ENCODE measurements at regions not wholly inside any gene's neighbourhood (a gene's known extent, or its start where the extent isn't known, plus 50 kb on each side); places are given as distances from the start of the nearest gene placed in this dataset.

DNA sequence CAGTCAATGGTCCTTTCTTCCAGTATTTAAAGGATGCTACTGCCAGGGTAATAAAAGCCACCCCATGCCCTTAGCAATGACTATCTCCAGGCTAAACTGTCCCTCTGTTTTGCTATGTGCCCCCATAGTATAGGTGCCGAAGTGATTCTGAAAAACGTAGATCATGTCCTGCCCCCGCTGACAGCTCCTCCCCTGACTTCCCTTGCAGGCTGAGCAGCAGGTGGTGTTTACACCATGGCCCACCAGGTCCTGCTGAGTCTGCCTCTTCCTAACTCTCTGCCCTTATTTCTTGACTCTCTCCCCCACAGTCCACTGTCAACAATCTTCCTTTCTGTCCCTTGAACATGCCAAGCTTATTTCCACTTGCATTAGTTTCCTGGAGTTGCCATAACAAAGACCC, 352.5 kb upstream of the TSHZ2 start:
- intact Hi-C loops (cut with DNase I, micrococcal nuclease), result no loop called here
- DNase-seq, result no peak
- no peak for ATAC-seq

DNA sequence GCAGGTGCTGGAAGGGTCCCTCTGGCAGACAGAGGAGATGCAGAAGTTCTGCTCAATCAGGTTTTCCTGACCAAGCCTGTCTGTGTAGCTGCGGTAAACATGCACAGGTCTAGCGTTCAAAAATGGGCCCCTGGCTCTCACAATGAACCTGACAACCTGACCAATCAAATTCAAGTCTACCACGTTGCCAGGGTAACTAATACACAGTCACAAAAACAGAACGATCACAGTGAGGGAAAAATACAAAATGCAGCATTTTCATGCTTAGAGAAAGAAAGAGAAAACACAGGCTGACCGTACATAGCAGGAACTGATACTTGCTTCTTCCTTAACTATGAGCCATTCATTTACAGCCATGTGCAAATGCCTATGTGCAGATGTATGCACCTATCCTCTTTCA, 353.1 kb upstream of the TSHZ2 start:
- DNase-seq, result no peak
- intact Hi-C loops (cut with DNase I, micrococcal nuclease), result no loop called here
- ATAC-seq, result no peak

DNA sequence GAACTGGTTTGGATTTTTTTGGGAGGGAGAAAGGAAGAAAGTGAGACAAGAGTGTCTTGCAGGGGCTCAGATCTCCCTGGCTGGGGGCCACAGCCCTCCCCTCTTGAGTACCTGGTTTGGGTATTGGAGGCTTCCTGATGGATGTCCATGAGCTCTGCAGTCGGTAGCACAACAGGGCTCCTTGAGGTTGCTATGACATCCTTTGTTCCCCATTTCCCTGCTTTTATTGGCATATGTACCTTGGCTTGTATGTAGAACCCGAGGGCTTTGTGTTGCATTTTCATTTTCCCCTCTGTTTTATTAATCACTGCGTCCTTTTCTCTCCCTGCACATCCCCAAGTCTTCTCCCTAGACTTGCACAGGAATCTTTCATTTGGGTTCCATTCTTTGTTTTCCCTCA, 355.5 kb upstream of the TSHZ2 start:
- DNase-seq (no peak), ATAC-seq (no peak)
- intact Hi-C loops (cut with DNase I, micrococcal nuclease), result no loop called here

DNA sequence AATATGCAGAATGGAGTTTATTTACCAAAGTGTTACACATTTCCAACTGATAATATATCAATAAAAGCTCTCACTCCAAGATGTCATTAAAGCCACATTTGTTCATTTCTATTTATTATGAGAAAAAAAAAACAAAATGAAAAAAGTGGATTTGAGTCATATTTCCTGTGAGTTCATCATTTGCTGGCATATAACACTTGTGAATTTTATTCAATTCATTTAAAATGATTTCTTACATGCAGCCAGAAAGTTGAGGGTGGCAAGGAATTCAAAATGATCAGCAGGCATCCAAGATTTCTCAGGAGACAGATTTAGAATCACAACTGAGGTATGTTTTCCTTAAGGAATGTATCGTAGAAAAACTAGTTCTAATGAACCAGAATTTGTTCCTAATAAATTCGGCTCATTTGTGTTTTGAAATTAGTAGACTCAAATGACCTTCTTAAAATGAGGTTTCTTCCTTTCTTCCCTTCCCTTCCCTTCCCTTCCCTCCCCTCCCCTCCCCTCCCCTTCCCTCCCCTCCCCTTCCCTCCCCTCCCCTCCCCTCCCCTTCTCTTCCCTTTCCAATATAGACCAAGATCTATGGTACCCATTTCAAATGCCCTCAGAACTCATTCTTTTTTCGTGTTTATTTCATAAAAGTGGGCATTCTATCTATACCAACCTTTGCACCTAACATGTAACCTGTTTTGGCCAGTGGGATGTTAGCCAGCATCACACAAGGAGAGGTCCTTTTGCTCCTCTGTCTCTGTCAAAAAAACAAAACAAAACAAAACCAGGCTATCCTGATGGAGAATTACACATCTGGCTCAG, 357.9 kb upstream of the TSHZ2 start:
- intact Hi-C loops (cut with DNase I, micrococcal nuclease), result no loop called here
- ATAC-seq (no peak), DNase-seq (no peak)

DNA sequence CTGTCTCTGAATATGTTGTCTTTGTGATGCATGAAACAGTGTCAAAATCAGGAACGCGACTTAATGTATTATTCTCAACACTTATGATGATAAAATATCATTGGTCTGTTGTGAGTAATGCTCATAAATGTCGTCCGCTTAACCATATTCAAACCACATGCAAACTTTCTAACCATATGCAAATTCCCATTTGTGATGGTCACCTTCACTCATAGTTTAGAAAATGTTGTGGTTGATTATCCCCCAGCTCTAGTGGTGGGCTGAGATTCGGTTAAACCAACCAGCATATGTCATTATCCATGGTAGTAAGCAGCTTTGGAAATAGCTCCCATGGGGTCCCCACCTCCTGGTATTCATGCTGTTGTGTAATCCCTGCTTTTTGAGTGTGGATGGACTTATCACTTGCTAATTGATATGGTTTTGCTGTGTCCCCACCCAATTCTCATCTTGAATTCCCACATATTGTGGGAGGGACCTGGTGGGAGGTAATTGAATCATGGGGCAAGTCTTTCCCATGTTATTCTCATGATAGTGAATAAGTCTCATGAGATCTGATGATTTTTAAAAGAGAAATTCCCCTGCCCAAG, 360.0 kb upstream of the TSHZ2 start:
- intact Hi-C loops (cut with DNase I, micrococcal nuclease), result no loop called here
- ATAC-seq, result no peak
- no peak for DNase-seq

DNA sequence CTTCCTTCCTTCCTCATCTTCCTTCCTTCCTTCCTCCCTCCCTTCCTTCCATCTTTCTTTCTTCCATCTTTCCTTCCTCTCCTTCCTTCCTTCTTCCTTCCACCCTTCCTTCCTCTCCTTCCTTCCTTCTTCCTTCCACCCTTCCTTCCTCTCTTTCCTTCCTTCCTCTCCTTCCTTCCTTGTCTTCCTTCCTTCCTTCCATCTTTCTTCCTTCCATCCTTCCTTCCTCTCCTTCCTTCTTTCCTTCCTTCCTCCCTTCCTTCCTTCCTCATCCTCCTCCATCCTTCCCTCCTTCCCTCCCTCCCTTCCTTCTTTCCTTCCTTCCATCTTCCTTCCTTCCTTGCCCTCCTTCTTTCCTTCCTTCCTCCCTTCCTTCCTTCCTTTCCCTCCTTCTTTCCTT, 361.4 kb upstream of the TSHZ2 start:
- intact Hi-C loops (cut with DNase I, micrococcal nuclease), result no loop called here
- no peak for DNase-seq
- no peak for ATAC-seq

DNA sequence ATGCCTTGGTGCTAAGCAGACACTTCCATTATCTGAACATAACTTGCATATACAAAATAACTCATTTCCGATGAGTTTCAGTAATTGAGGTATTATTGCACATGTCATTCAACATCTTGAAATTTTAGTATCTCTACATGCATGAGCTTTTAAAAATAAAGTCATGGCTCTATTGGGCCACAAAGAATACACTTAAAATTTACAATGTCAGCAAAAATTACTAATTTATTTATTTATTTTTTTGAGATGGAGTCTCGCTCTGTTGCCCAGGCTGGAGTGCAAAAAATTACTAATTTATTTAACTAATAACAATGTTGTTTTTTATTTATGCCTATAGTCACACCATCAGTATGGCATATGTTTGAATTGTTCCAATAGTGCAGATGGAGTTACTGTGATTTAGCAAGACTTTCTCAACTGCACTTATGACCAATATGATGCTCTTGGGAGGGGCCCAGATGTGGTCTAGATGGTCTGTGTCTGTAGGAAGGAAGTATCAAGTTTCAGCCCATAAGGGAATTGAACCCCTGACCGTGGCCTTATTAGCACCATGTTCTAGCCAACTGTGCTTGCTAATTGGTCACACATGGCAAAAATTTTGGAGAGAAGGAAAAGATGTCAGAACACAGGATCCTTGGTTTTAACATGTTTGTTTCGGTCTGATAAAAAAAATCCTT, 370.7 kb upstream of the TSHZ2 start:
- ATAC-seq, result no peak
- intact Hi-C loops (cut with DNase I, micrococcal nuclease), result no loop called here

DNA sequence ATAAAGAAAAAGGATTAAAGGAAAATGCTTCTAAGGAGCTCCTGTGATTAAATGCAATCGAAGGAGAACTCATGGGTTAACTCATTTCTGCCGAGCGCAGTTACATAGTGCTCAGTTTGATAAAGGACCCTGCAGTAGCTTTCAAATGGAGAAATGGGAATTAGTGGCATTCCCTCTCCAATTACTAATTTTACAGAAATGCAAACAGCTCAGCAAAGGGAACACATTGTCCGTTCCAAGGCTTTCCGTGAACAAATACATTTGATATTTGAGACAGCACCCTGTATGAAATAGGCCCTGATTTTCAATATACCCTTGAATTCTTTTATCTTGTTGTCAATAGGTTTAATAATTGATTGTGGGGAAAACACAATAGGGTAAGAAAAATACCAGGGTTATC, 375.9 kb upstream of the TSHZ2 start:
- intact Hi-C loops (cut with DNase I, micrococcal nuclease), result no loop called here
- DNase-seq (no peak), ATAC-seq (no peak)

More for the DNA sequence above, 370.7 kb upstream of the TSHZ2 start:
- no peak for DNase-seq

DNA sequence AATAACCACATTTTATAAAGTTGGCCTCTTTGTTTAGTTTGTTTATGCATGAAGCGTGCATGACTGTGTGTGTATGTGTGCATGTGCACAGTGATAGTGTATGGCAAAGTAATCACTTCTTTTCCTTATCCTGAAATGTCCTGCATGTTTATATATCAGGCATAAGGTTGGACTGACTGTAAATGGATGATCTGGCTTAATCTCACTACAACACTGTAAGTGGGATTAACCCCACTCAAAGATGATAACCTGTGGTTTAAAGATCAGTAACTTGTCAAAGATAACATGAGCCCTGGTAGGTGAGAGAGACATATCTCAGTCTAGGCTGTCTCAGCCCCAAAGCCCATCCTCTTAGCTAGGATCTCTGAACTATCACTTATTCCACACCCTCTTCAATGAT, 376.6 kb upstream of the TSHZ2 start:
- intact Hi-C loops (cut with DNase I, micrococcal nuclease), result no loop called here
- no peak for ATAC-seq
- no peak for DNase-seq

DNA sequence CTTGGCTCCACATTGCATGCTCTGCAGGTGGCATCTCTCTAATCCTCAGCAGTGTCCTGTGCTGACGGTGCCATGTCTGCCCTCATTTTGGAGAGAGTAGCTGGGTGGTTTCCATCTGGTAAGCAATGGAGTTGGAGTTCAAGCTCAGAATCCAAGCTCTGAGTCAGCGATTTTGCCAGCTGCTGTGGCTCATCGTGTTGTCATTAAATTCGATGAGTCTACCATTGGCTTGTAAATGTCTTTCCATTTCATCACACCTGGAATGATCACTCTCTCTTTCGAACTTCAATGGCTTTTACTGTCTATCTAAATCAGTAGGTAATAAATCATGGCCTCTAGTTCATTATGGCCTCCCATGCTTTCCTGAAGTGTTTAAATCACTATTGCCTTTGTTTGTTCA, 378.5 kb upstream of the TSHZ2 start:
- ATAC-seq (no peak), DNase-seq (no peak)
- intact Hi-C loops (cut with DNase I, micrococcal nuclease), result no loop called here

DNA sequence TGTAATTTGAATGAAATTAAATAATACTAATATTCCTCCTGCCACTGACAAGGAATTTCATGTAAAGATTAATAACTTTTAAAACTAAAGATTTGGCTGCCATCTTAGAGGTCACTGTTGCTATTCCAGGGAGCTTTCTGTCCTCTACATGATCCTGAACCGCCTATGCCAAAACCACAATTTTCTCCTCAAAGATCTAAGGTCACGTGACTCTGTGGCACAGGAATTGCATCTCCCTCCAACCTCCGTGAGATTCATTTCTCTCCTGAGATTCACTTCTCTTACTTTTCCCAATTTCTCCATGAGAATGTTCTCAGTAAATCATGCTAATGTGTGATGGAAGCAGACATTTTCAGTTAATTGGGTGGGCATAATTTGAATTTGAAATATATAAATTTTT, 379.6 kb upstream of the TSHZ2 start:
- no peak for ATAC-seq
- no peak for DNase-seq
- intact Hi-C loops (cut with DNase I, micrococcal nuclease), result no loop called here

DNA sequence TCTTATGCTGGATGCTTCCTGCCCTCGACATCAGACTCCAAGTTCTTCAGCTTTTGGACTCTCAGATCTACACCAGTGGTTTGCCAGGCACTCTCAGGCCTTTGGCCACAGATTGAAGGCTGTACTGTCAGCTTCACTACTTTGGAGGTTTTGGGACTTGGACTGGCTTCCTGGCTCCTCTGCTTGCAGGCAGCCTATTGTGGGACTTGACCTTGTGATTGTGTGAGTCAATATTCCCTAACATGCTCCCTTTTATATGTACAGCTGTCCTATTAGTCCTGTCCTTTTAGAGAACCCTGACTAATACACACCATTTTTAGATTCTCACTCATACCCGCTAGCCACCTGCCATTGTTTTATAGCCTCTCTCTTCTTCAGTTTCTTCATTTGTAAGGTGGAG, 382.1 kb upstream of the TSHZ2 start:
- no peak for DNase-seq
- ATAC-seq, result no peak
- intact Hi-C loops (cut with DNase I, micrococcal nuclease), result no loop called here

DNA sequence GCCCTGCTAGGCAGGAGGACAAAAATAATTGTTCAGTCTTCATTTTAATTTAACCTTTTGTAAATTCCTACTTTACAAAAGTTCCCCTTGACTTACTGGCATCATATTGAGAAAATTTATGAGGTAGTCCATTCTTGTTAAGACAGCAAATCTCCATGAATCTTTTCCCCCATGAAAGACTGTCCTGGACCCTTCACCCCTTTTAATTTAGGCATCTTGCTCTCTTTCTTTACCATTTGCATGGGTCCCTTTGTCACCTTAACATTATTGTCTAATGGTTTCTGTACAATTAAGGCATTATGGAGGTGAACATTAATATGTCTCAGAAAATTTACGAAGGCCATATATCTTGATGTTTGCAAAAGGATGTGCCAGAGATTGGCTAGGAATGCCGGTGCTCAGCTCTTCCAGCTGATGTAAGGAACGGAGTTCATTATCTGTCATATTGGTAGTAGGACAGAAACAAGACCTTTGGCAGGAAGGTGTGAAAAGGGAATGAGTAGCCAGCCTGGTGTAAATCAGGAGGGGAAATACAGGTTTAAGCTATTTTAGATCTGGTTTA, 382.8 kb upstream of the TSHZ2 start:
- ATAC-seq, result no peak
- DNase-seq, result no peak
- intact Hi-C loops (cut with DNase I, micrococcal nuclease), result no loop called here

DNA sequence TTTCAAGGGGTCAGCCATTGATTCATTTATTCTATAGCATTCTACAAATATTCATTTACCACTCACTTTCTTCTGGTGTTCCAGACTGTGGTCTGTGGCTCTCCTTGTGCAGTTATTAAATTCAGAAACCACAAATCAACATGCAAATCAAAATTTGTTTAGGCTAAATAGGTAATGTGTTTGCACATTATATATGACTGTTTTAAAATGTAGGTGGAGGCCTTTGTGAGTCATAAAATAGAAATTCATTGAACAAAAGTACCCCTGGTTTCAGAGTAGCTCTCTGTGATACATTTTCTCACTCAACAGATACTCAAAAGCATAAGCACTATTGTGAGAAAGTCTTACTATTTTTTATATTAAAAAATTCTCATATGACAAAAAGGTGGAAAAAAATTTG, 385.5 kb upstream of the TSHZ2 start:
- ATAC-seq, result no peak
- DNase-seq, result no peak
- intact Hi-C loops (cut with DNase I, micrococcal nuclease), result no loop called here

DNA sequence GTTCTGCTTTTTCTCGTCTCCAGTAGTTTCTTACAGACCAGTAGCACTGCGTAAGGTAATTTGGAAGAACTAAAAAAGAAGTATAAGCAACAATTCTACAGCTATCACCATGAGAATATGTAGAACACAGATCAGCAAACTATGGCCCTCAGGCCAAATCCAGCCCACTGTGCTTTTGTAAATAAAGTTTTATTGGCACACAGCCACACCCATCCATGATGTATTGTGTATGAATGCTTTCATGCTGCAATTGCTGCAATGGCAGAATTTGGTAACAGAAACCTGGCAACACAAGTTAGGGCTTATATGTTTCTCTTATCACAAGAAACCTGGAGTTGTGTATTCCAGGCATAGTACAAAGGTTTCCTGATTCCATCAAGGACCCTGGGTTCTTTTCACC, 386.8 kb upstream of the TSHZ2 start:
- DNase-seq, result no peak
- no peak for ATAC-seq
- intact Hi-C loops (cut with DNase I, micrococcal nuclease), result no loop called here

DNA sequence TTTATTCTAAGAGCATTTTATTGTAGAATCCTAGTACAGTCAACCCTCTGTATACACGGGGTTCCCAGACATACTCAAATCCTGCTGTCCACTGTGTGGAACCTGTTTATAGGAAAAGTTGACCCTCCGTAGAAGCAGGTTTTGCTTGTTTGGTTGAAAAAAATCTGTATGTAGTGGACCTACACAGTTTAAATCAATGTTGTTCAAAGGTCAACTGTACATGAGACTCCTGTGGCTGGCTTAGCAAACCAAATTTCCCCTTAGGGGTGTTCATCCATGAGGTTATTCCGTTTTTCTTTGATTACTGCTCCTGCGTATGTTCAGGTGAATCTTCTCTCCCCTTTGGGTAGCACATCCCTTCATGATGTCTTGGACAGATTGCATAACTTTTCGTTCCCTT, 387.0 kb upstream of the ZFP64 start:
- ATAC-seq (no peak), DNase-seq (no peak)
- intact Hi-C loops (cut with DNase I, micrococcal nuclease), result no loop called here

DNA sequence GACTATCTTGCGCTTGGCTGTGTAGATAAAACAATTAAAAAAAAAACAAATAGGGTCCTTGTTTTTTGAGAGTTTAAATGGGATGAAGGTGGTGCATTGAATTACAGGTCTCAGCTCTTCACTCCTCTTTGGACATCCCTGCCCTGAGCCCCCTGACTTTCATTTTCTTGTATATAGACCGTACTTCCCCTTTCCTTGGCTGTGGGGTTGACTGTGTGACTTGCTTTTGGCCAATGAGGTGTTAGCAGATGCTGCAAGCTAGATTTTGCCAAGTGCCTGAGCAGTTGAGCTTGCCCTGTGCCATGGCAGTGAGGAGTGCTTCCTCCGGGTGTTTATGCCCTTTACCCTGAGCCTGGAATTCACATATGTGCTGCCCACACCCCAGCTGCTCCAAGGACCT, 386.1 kb upstream of the ZFP64 start:
- ATAC-seq (no peak), DNase-seq (no peak)
- intact Hi-C loops (cut with DNase I, micrococcal nuclease), result no loop called here

DNA sequence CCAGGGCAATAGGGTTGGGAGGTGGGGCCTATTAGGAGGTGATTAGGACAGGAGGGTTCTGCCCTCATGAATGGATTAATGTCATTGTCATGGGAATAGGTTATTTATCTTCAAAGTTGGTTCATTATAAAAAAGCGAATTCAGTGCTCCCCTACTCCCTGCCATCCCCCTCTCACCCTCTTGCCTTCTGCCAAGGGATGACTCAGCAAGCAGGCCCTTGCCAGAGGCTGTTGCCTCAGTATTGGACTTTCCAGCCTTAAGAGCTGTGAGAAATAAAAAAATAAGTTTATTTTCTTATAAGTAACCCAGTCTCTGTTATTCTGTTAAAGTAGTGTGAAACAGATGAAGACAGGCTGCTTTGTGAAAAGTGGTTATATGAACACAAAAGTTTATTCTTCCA, 381.1 kb upstream of the ZFP64 start:
- no peak for DNase-seq
- intact Hi-C loops (cut with DNase I, micrococcal nuclease), result no loop called here
- no peak for ATAC-seq

DNA sequence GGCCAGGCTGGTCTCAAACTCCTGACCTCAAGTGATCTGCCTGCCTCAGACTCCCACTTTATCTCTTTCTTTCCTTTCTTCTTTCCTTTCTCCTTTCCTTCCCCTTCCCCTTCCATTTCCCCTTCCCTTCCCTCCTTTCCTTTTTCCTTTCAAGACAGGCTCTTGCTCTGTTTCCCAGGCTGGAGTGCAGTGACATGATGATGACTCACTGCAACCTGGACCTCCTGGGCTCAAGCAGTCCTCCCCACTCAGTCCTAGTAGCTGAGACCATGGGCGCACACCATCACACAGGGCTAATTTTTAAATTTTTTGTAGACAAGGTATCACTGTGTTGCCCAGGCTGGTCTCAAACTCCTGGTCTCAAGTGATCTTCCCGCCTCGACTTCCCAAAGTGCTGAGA, 377.6 kb upstream of the ZFP64 start:
- intact Hi-C loops (cut with DNase I, micrococcal nuclease), result no loop called here
- no peak for DNase-seq

DNA sequence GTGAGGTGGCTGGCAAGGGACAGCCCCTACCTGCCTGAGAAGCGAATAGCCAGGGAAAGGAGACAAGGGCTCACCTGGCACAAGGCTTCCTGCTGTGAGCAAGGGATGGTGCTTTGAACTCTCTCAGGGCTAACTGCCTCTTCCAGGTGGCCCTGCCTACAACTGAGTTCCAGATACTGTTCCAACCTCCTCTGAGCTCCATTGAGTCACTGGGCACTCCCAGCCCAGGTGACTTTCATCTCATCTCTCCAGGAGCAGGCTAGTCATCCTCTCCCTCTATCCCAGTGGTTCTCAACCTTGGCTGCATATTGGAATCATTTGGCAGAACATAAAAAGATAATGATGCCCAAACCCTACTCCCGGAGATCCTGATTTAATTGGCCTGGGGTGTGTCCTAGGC, 374.0 kb upstream of the ZFP64 start:
- intact Hi-C loops (cut with DNase I, micrococcal nuclease), result no loop called here
- DNase-seq (no peak), ATAC-seq (no peak)

More for the DNA sequence above, 377.6 kb upstream of the ZFP64 start:
- ATAC-seq, result no peak

Data from left colon (tissue), 2 donors.